HUES64 (cell line): ENCODE measurements at regions not wholly inside any gene's neighbourhood (a gene's known extent, or its start where the extent isn't known, plus 50 kb on each side); places are given as distances from the start of the nearest gene placed in this dataset.

ENCODE experiments used
- H3K27ac ChIP-seq: 2 replicates; pipeline ENCODE4 v1.7.0; 2013; ENCODE audit warnings: low read depth, low read length, inconsistent platforms
- H3K27me3 ChIP-seq: 2 replicates; pipeline ENCODE4 v1.6.1; 2013; ENCODE audit warnings: mild to moderate bottlenecking, low read length; ENCODE audit not compliant: insufficient read depth
- H3K36me3 ChIP-seq: 2 replicates; pipeline ENCODE4 v1.6.1; 2013; ENCODE audit warnings: mild to moderate bottlenecking, low read length; ENCODE audit not compliant: insufficient read depth
- H3K4me1 ChIP-seq: 2 replicates; pipeline ENCODE4 v1.6.1; 2013; ENCODE audit warnings: mild to moderate bottlenecking, low read length, moderate library complexity; ENCODE audit not compliant: insufficient read depth
- H3K4me3 ChIP-seq: 2 replicates; pipeline ENCODE4 v1.5.1; 2013; ENCODE audit warnings: mild to moderate bottlenecking, low read length, moderate library complexity
- H3K9ac ChIP-seq: 2 replicates; pipeline ENCODE4 v1.6.1; 2013; ENCODE audit warnings: mild to moderate bottlenecking, low read depth, low read length
- H3K9me3 ChIP-seq: 2 replicates; pipeline ENCODE4 v1.6.1; 2013; ENCODE audit warnings: low read depth, low read length; ENCODE audit not compliant: insufficient read depth
- WGBS: fragments of 150-250, 120-280 bp; methylation state at CpG from one replicate; pipeline ENCODE4 v1.1.7; 2013; ENCODE audit warnings: missing lambda C conversion rate; 5-methylcytosine and 5-hydroxymethylcytosine counted together

GRCh38 chr11:129291546-129291945 is 84.1 kb upstream of the BARX2 start:
- Histone ChIP-seq H3K9me3 (no peaks in the 10 kb centered on the region), H3K9ac (no peak overlapping the region), H3K4me3 (no peak overlapping the region), H3K27me3 (no peaks in the 10 kb centered on the region), H3K27ac (no peak overlapping the region), H3K4me1 (peaks cover 37% of the 10 kb centered on the region), H3K36me3 (no peaks in the 10 kb centered on the region)
- WGBS: 65% methylated on average over 5 of the region's 5 CpGs

DNA sequence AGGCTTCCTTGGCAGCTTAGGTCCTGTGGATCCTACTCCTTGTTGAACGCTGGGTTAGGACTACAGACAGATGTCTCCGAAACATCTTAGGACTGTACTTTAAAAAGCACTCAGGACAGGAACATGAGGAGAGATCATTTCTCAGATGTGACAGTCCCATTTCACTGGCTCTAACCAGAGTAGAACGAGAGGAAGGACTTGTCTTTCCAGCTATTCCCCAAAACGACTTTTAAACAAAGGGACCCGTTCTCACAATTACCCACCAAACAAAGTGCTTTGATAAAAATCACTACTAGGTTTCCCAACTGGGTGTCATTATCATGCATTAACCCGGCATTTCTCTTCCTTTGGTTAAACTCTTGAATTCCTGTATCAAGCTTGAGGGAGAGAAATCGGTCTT is 84.7 kb upstream of the BARX2 start:
- Histone ChIP-seq H3K9ac (no peak overlapping the region), H3K9me3 (no peaks in the 10 kb centered on the region), H3K27me3 (no peaks in the 10 kb centered on the region), H3K27ac (no peak overlapping the region), H3K4me1 (peaks cover 37% of the 10 kb centered on the region), H3K4me3 (no peak overlapping the region), H3K36me3 (no peaks in the 10 kb centered on the region)
- 71% methylated on average over 7 of the region's 7 CpGs for WGBS

DNA sequence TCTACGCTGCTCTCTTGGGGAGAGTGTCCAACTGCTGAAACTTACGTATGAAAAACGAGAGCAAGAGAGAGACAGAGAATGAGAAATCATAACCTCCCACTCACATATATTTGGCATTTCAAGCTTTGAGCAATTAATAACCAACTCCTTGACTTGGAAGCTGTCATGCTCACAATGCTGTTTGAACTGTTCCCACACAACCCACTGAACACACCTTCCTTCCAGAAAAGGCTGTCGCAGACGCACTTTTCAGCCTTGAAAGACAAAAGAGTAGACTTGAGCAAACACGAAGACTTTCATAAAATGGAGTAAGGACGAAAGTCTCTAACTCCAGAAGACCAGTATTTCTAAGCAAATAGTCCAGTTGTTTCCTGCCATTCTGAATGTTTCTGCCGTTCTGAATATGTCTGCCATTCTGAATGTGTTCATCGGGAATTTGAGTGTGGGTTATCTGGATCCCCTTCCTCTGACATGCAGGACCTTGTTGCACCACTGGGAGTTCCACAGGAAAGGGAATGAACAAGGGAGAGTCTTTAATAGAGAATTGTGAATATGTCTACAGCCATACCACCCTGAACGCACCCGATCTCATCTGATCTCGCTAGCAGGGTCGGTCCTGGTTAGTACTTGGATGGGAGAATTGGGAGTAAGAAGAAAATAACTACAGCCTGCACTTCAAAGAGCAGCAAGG is 86.2 kb upstream of the BARX2 start:
- H3K27ac ChIP-seq: no peak overlapping the region
- no peaks in the 10 kb centered on the region for H3K27me3 ChIP-seq
- H3K9me3 ChIP-seq: no peaks in the 10 kb centered on the region
- H3K4me1 ChIP-seq: peaks cover 43% of the 10 kb centered on the region
- H3K9ac ChIP-seq: no peak overlapping the region
- H3K4me3 ChIP-seq: no peak overlapping the region
- H3K36me3 ChIP-seq: no peaks in the 10 kb centered on the region
- WGBS: 95% methylated on average over 13 of the region's 13 CpGs

DNA sequence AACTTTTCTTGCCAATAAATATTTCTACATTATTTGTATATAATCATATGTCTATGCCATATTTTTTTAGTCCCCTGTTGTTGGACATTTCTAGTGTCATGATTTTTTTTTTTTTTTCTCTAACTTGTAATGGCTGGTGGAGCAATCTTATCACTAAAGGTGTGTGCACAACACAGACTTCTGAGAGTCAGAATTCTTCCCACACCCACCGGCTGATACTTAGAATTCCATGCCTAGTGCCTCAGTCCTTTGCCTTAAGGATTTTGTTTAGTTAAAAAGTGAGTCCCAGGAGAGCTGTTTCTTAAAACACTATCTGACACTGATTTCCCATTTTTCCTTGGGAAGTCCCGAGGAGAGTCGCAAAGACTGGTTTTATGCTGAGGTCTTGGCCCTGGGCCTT is 87.7 kb upstream of the BARX2 start:
- Histone ChIP-seq H3K27me3 (no peaks in the 10 kb centered on the region), H3K36me3 (no peaks in the 10 kb centered on the region), H3K9me3 (no peaks in the 10 kb centered on the region), H3K4me3 (no peak overlapping the region), H3K27ac (no peak overlapping the region), H3K4me1 (peaks cover 54% of the 10 kb centered on the region), H3K9ac (no peak overlapping the region)
- 94% methylated on average over 3 of the region's 3 CpGs for WGBS

GRCh38 chr11:129286813-129287212 is 88.8 kb upstream of the BARX2 start:
- WGBS: 88% methylated on average over 7 of the region's 7 CpGs
- Histone ChIP-seq H3K4me1 (peaks cover 56% of the 10 kb centered on the region), H3K4me3 (no peak overlapping the region), H3K9me3 (no peaks in the 10 kb centered on the region), H3K27me3 (no peaks in the 10 kb centered on the region), H3K27ac (no peak overlapping the region), H3K36me3 (no peaks in the 10 kb centered on the region), H3K9ac (no peak overlapping the region)

- Histone ChIP-seq H3K27ac (no peak overlapping the region), H3K4me1 (peaks cover 54% of the 10 kb centered on the region), H3K36me3 (no peaks in the 10 kb centered on the region), H3K4me3 (no peak overlapping the region), H3K9ac (no peak overlapping the region), H3K9me3 (no peaks in the 10 kb centered on the region), H3K27me3 (peaks cover 6% of the 10 kb centered on the region)
- 86% methylated on average over 1 of the region's 1 CpG for WGBS
These were observed 90.3 kb upstream of the BARX2 start for GRCh38 chr11:129285402-129285786.

DNA sequence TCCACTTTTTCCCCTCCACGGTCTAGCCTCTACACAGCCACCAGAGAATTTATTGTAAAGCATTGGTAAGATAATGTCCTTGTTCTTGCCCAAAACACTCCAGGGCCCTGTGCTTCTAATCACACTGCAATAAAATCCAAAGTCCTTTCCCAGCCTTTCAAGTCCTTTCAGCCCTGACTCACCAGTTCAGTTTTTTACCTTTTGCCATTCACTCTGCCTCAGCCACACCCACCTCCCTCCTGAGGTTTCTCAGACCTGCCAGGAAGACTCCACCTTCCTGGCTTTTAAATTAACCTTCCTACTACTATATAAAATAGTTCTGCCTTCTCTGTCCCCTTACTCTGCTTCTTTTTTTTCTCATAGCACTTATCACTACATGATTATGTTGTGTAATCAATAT is 91.0 kb upstream of the ARHGAP32 start:
- Histone ChIP-seq H3K9ac (no peak overlapping the region), H3K4me3 (peak overlapping the region; percentile 4; the same call in 1 of the 2 replicates), H3K36me3 (no peaks in the 10 kb centered on the region), H3K27me3 (peaks cover 16% of the 10 kb centered on the region), H3K27ac (no peak overlapping the region), H3K9me3 (no peaks in the 10 kb centered on the region), H3K4me1 (peaks cover 56% of the 10 kb centered on the region)
- 29% methylated on average over 1 of the region's 1 CpG for WGBS

DNA sequence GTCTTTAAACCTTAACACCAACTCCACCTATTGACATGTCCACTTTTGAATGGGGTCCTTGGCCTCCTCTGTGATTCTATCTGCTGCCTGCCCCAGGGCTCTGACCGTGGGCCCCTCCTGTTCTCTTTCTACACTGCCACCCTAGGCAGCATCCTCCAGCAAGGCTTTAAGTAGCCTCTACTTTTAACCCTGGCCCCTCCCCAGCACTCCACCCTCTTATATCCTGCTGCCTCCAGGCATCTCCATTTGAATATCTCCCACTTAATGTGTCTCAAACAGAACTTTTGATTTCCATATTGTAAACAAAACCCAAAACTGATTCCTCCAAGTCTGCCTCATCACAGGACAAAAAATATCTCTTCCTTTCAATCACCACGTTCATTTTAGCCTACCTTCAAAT is 90.5 kb upstream of the ARHGAP32 start:
- Histone ChIP-seq H3K27ac (no peak overlapping the region), H3K4me3 (peak overlapping the region; percentile 4; the same call in 1 of the 2 replicates), H3K4me1 (peaks cover 56% of the 10 kb centered on the region), H3K36me3 (no peaks in the 10 kb centered on the region), H3K9ac (no peak overlapping the region), H3K27me3 (peaks cover 22% of the 10 kb centered on the region), H3K9me3 (no peaks in the 10 kb centered on the region)
- WGBS: 8% methylated on average over 2 of the region's 2 CpGs

- WGBS: 87% methylated on average over 11 of the region's 11 CpGs
- no peak overlapping the region for H3K27ac ChIP-seq
- H3K27me3 ChIP-seq: peaks cover 22% of the 10 kb centered on the region
- H3K4me3 ChIP-seq: no peak overlapping the region
- H3K9ac ChIP-seq: no peak overlapping the region
- H3K36me3 ChIP-seq: no peaks in the 10 kb centered on the region
- H3K9me3 ChIP-seq: no peaks in the 10 kb centered on the region
- H3K4me1 ChIP-seq: peaks cover 56% of the 10 kb centered on the region
These were observed 89.6 kb upstream of the ARHGAP32 start for GRCh38 chr11:129281471-129282415.

DNA sequence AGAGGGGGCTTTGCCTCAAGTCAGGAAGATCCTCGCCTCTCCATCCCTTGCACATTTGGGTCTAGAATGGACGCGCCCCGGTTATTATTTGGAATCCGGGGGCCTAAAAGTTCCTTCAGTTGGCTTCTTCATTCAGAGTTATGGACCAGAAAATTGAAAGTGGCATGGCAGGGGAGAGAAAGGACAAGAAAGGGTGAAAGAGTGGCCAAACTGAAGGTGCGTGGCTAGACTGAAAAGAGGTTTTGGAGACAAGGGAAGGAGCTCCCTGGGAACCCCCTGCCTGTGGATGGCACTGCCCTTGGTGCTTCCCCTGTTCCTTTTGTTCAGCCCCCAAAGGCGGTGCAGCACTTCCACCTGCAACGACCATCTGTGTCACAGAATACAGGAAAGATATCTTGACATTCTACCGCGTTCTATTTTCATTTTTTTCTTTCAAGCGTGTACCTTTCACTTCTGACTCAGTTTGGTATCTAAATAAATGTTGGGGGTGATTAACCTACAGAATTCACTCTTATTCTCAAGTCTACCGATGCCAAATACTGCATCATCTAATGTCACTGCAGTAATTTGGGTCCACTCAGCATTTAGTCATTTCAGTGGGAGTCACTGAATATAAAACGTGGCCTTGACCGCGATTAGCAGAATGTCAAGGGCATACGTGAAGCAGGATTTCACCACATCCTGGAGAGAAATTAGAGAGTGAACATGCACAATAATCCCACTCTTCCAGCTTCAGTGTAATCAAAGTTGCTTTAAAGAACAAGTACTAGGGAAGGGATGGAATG is 88.1 kb upstream of the ARHGAP32 start:
- no peak overlapping the region for H3K27ac ChIP-seq
- H3K9ac ChIP-seq: peak overlapping the region; percentile 75
- H3K27me3 ChIP-seq: peaks cover 22% of the 10 kb centered on the region
- peak overlapping the region; percentile 83 for H3K4me3 ChIP-seq
- no peaks in the 10 kb centered on the region for H3K36me3 ChIP-seq
- no peaks in the 10 kb centered on the region for H3K9me3 ChIP-seq
- WGBS: 51% methylated on average over 16 of the region's 16 CpGs
- peaks cover 62% of the 10 kb centered on the region for H3K4me1 ChIP-seq
